Neural cell (in vitro differentiated cells): ENCODE measurements at regions not wholly inside any gene's neighbourhood (a gene's known extent, or its start where the extent isn't known, plus 50 kb on each side); places are given as distances from the start of the nearest gene placed in this dataset.

ENCODE experiments used
- H2AFZ ChIP-seq: fragments of 200-600, 300-800 bp; sonication (generic), shearing (Covaris generic); 2 replicates; pipeline ENCODE4 v1.6.0; 2014; ENCODE audit warnings: low read depth, mild to moderate bottlenecking, antibody characterized with exemption, low read length, moderate library complexity
- H3F3A ChIP-seq: fragments of 200-600 bp; shearing (Covaris generic); 2 replicates; pipeline ENCODE4 v1.6.1; 2016; ENCODE audit warnings: mild to moderate bottlenecking, moderate library complexity, mixed read lengths, antibody characterized with exemption, low read length; ENCODE audit not compliant: insufficient read depth, poor library complexity, severe bottlenecking
- H3K27ac ChIP-seq: fragments of 200-600, 300-800 bp; sonication (generic), shearing (Covaris generic); 2 replicates; pipeline ENCODE4 v1.5.1; 2014; ENCODE audit warnings: mild to moderate bottlenecking, low read length, moderate library complexity
- H3K27me3 ChIP-seq: fragments of 300-800, 200-600 bp; sonication (generic), shearing (Covaris generic); 2 replicates; pipeline ENCODE4 v1.6.0; 2014; ENCODE audit warnings: mild to moderate bottlenecking, low read depth, low read length, moderate library complexity; ENCODE audit not compliant: insufficient read depth
- H3K36me3 ChIP-seq: fragments of 300-800, 200-600 bp; sonication (generic), shearing (Covaris generic); 2 replicates; pipeline ENCODE4 v1.5.1; 2014; ENCODE audit warnings: mild to moderate bottlenecking, antibody characterized with exemption, low read length, moderate library complexity; ENCODE audit not compliant: insufficient read depth
- H3K4me2 ChIP-seq: fragments of 300-800, 200-600 bp; sonication (generic), shearing (Covaris generic); 2 replicates; pipeline ENCODE4 v1.6.0; 2014; ENCODE audit warnings: mild to moderate bottlenecking, low read length
- H3K4me3 ChIP-seq: fragments of 300-800, 200-600 bp; sonication (generic), shearing (Covaris generic); 2 replicates; pipeline ENCODE4 v1.5.1; 2014; ENCODE audit warnings: mild to moderate bottlenecking, low read length, moderate library complexity
- H3K79me2 ChIP-seq: fragments of 200-600 bp; shearing (Covaris generic); replicated peaks from 2 replicates; pipeline ENCODE4 v1.6.0; 2014; ENCODE audit warnings: mild to moderate bottlenecking, low read length, moderate library complexity; ENCODE audit not compliant: insufficient read depth
- H3K9ac ChIP-seq: fragments of 300-800, 200-600 bp; sonication (generic), shearing (Covaris generic); 2 replicates; pipeline ENCODE4 v1.6.1; 2016; ENCODE audit warnings: mild to moderate bottlenecking, low read length, mixed read lengths
- H3K9me2 ChIP-seq: fragments of 200-600 bp; shearing (Covaris generic); 2 replicates; pipeline ENCODE4 v1.6.1; 2016; ENCODE audit warnings: mild to moderate bottlenecking, low read length, mixed read lengths; ENCODE audit not compliant: insufficient read depth
- H3K9me3 ChIP-seq: fragments of 200-600, 300-800 bp; sonication (generic), shearing (Covaris generic); 2 replicates; pipeline ENCODE4 v1.6.1; 2016; ENCODE audit warnings: mild to moderate bottlenecking, mixed run types, low read length, moderate library complexity, mixed read lengths
- H4K20me1 ChIP-seq: fragments of 200-600 bp; shearing (Covaris generic); 2 replicates; pipeline ENCODE4 v1.6.1; 2016; ENCODE audit warnings: mild to moderate bottlenecking, mixed run types; ENCODE audit not compliant: insufficient read depth
- CTCF ChIP-seq: fragments of 450-650 bp; IDR thresholded peaks from 2 replicates; pipeline ENCODE4 v1.5.1; 2014; ENCODE audit warnings: antibody characterized with exemption, mild to moderate bottlenecking, moderate library complexity; ENCODE audit not compliant: poor library complexity, severe bottlenecking
- EP300 ChIP-seq: fragments of 450-650 bp; conservative IDR thresholded peaks from 2 replicates; pipeline ENCODE4 v1.6.1; 2014; ENCODE audit warnings: antibody characterized with exemption, mild to moderate bottlenecking, moderate library complexity; ENCODE audit not compliant: poor library complexity, severe bottlenecking
- EZH2 ChIP-seq: fragments of 200-600, 300-800 bp; shearing (Covaris generic), sonication (generic); IDR thresholded peaks from 2 replicates; pipeline ENCODE4 v1.6.1; 2014; ENCODE audit warnings: antibody characterized with exemption, low read length, borderline replicate concordance, mild to moderate bottlenecking; ENCODE audit not compliant: insufficient read depth, poor library complexity, severe bottlenecking
- MXI1 ChIP-seq: fragments of 450-650 bp; conservative IDR thresholded peaks from 2 replicates; pipeline ENCODE4 v1.6.1; 2014; ENCODE audit warnings: antibody characterized with exemption, mild to moderate bottlenecking; ENCODE audit not compliant: poor library complexity, severe bottlenecking
- POLR2AphosphoS5 ChIP-seq: IDR thresholded peaks from 2 replicates; pipeline ENCODE4 v1.6.1; 2012
- RAD21 ChIP-seq: fragments of 450-650 bp; conservative IDR thresholded peaks from 2 replicates; pipeline ENCODE4 v1.6.1; 2014; ENCODE audit warnings: antibody characterized with exemption, mild to moderate bottlenecking, moderate library complexity
- REST ChIP-seq: IDR thresholded peaks from 2 replicates; pipeline ENCODE4 v1.6.1; 2012; ENCODE audit warnings: borderline replicate concordance
- SMC3 ChIP-seq: fragments of 450-650 bp; conservative IDR thresholded peaks from 2 replicates; pipeline ENCODE4 v1.6.1; 2014; ENCODE audit warnings: antibody characterized with exemption, mild to moderate bottlenecking, moderate library complexity; ENCODE audit not compliant: poor library complexity
- TAF1 ChIP-seq: IDR thresholded peaks from 2 replicates; pipeline ENCODE4 v1.6.1; 2012; ENCODE audit warnings: low read depth

- no peaks in the 10 kb centered on the region for H3K9me3 ChIP-seq
- no peaks in the 10 kb centered on the region for H3K9me2 ChIP-seq
- H3K79me2 ChIP-seq: no peaks in the 10 kb centered on the region
- H3K36me3 ChIP-seq: no peaks in the 10 kb centered on the region
- no peaks in the 10 kb centered on the region for H3K27me3 ChIP-seq
- no peak overlapping the region for H3K4me3 ChIP-seq
- no peak overlapping the region for H3K27ac ChIP-seq
- TF ChIP-seq CTCF (no peak), MXI1 (no peak), RAD21 (no peak), EZH2 (no peak), SMC3 (no peak), REST (no peak), EP300 (no peak), TAF1 (no peak), POLR2AphosphoS5 (no peak)
- no peak overlapping the region for H2AFZ ChIP-seq
- no peaks in the 10 kb centered on the region for H4K20me1 ChIP-seq
- no peak overlapping the region for H3K9ac ChIP-seq
- H3K4me2 ChIP-seq: no peak overlapping the region
- H3F3A ChIP-seq: no peaks in the 10 kb centered on the region
These were observed 248.0 kb upstream of the PTGER4 start for GRCh38 chr5:40431734-40432133.

- Histone ChIP-seq H3K27me3 (no peaks in the 10 kb centered on the region), H3K36me3 (no peaks in the 10 kb centered on the region), H2AFZ (no peak overlapping the region), H3F3A (no peaks in the 10 kb centered on the region), H3K9me3 (no peaks in the 10 kb centered on the region), H3K9ac (no peak overlapping the region), H3K4me3 (no peak overlapping the region), H3K27ac (no peak overlapping the region), H4K20me1 (no peaks in the 10 kb centered on the region), H3K79me2 (no peaks in the 10 kb centered on the region), H3K4me2 (no peak overlapping the region), H3K9me2 (no peaks in the 10 kb centered on the region)
- TF ChIP-seq SMC3 (no peak), POLR2AphosphoS5 (no peak), TAF1 (no peak), RAD21 (no peak), CTCF (no peak), EZH2 (no peak), REST (no peak), EP300 (no peak), MXI1 (no peak)
These were observed 249.5 kb upstream of the PTGER4 start for GRCh38 chr5:40430101-40430710.
